ENCODE measurements at regions not wholly inside any gene's neighbourhood (a gene's known extent, or its start where the extent isn't known, plus 50 kb on each side); places are given as distances from the start of the nearest gene placed in this dataset.
"Not testable (repeated sequence)": the region's sequence is repeated elsewhere in the genome, so short reads cannot be mapped to it uniquely, and the experiment has no call there.

- no peak for DNase-seq (ENCODE audit: low read depth)
Measured at GRCh38 chr6:3900744-3901336, 51.7 kb downstream of the FAM50B start.

GRCh38 chr6:3902871-3903648 is 53.9 kb downstream of the FAM50B start:
- DNase-seq (ENCODE audit: low read depth) = no peak

DNA sequence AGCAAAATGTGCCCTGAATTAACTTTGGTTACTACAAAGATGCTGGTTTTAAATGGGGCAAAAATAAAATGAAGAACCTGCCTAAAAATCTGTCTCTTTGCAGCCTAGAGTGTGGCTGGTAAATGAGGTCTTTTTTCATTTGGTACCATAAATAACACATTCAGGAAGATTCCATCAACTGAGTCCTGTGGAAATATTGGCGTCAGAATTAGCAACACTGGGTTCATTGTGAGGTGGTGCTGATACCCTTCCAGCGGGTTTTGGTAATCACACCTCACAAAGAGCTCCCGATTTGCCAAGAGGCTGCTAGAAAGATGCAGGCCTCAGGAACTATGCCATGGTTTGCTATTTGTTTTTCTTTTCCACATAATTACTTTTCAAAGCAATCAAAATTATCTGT is 55.3 kb downstream of the FAM50B start:
- no peak for DNase-seq (ENCODE audit: low read depth)

- DNase-seq (ENCODE audit: low read depth) = no peak
Measured at GRCh38 chr6:3905945-3906845, 57.0 kb downstream of the FAM50B start.

GRCh38 chr6:3906846-3907151 is 57.6 kb downstream of the FAM50B start:
- DNase-seq (ENCODE audit: low read depth) = no peak

- DNase-seq (ENCODE audit: low read depth) = no peak
Measured at GRCh38 chr6:3908223-3908622, 59.0 kb downstream of the FAM50B start.

GRCh38 chr6:3908961-3909360 is 59.8 kb downstream of the FAM50B start:
- no peak for DNase-seq (ENCODE audit: low read depth)

DNA sequence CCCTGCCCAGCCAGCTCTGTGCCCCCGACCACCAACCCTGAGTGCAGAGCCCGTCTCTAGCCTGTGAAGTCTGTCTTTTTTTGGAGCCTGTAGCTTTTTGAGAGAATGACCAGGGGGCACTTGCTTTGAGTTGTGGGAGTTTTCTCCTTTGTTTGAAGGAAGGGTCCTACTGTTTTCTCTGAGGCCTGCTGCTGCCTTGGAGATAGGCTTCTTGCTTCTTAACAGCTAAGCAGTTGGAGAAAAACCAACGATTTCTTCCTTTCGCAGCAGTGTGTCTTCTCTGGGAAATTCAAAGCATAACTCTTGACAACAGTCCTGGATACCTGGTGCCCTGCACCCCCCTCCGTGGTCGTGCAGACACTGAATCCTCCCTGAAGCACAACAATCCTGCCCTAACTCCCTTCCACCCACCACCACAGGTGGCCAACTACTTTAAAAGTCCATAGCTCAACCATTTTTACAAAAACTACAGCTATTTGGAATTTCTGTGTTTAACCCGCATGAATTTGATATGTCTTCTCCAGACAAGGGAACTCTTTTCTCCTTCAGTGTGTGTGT is 61.0 kb downstream of the FAM50B start:
- DNase-seq (ENCODE audit: low read depth) = no peak

GRCh38 chr6:3911130-3911529 is 62.0 kb downstream of the FAM50B start:
- DNase-seq (ENCODE audit: low read depth) = no peak

DNA sequence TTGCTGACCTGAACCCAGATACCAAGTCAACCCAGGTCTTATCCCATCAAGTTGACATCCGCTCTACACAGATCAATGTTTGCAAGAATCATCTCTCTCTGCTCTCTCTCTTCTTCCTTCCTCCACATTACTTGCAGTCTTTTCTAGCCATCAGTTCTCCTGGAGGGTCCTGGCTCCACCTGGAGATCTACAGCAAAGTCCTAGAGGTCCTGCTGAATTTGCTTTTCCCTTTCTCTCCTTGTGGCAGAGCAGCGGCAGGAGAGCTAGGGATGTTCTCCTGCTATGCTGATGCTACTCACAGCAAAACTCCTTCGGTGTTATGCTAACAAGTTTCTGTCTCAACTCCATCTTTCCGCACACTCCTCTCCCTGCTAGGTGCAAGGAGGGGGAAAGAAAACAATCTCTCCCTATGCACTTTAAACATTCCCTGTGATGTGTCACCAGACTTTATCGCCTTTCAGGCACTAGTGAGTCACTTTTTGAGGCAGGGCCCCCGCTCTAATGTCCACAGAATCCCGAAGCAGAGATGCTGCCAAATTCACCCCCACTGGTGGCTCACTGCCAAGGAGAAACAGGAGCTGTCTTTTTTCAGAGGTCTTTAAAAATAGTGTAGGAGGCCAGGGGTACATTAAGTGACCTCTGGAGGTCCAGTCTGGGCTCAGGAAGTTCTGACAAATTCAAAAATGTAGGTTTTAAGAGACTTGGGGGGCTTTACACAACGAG is 62.6 kb downstream of the FAM50B start:
- DNase-seq (ENCODE audit: low read depth) = no peak

DNA sequence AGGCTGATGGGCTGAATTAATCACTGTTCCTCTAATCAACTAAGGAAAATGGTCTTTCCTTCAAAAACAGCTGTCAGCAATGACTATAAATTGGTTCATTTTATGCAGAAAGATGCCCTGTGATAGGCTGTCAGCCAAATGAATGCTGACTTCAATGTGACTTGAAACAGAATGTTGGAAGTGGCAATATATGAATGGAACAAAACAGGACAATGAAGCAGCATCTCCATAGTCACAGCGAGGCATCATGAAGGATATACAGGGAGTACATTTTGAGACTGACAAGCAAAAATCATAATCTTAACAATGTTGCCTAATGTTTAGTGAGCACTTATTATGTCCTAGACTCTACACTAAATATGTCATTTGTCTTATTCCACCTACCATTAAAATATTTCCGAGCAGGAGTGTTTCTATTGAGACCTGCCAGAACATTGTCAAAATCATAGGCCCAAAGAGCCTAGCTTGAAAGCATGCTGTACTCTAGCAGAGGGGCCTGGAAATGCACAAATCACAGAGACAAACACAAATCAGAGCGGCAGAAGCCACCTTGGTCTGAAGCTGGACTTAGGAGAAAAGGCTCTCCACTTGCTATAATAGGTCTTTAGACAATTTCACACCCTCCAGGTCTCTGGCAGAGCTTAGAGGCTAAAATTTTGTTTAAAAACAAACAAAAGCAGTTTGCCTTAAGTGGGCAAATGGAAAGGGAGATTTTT is 63.3 kb downstream of the FAM50B start:
- DNase-seq (ENCODE audit: low read depth) = no peak

- DNase-seq (ENCODE audit: low read depth) = no peak
Measured at GRCh38 chr6:3913077-3913957, 64.1 kb downstream of the FAM50B start.

DNA sequence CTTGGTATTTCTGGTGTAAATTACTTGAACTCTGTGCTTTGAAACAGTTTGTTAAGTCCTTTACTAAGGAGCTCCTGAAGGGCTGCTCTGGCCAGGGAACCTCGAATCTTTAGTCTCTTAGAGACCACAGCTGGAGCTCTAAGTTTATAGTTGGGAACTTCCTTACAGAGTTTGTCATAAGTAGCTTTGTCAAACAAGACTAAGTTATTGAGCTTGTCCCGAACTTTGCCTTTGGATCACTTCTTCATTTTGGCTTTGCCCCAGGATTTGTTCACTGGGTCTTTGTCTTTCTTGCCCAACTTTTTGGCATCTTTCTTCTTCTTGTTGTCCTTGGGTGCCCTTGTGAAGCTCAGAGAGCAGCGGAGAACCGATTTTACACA is 64.8 kb downstream of the FAM50B start:
- DNase-seq (ENCODE audit: low read depth) = no peak

DNA sequence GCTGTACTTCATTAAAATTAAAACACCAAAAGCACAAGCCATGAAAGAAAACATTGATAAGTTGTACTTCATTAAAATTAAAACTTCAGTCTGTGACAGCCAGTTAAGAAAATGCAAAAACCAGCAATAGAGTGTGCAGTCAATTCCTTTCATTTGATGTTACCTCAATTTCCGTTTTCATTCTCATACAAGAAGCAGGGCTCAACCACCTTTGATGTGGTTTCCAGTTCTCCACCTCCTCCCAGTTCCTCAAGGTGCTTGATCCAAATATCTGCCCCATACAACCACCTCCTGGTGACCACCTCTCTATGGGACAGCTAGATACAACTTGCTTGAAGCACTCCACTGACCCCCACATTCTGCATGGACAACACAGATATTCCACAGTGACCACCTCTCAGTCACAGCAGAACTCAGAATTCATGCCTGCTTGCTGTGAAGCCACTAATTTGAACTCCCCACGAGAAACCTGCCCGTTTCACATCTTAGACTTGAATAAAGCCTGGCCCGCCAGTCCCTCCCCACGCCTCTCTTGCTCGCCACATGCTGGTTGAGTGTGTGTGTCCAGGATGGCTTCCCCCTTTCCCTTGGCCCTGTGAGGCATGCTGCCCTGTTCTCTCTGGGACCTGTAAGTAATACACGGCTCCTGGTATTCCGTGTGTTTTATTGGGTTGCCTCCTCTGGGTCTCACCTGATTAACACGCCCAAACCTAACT is 66.1 kb downstream of the FAM50B start:
- DNase-seq (ENCODE audit: low read depth) = no peak

DNA sequence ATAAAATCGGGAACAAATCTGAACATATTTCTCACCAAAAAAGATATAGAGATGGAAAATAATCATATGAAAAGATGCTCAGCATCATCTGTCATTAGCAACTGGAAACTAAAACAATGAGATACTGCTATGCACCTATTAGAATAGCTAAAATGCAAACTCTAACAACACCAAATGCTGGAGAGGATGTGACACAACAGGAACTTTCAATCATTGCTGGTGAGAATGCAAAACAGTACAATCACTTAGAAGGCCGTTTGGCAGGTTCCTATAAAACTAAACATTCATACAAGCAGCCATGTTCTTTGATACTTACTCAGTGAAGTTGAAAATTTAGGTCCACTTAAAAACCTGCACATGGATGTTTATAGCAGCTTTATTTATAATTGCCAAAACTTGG is 67.0 kb downstream of the FAM50B start:
- DNase-seq (ENCODE audit: low read depth) = no peak

GRCh38 chr6:3916749-3917148 is 67.6 kb downstream of the FAM50B start:
- not testable (repeated sequence) for DNase-seq (ENCODE audit: low read depth)

DNA sequence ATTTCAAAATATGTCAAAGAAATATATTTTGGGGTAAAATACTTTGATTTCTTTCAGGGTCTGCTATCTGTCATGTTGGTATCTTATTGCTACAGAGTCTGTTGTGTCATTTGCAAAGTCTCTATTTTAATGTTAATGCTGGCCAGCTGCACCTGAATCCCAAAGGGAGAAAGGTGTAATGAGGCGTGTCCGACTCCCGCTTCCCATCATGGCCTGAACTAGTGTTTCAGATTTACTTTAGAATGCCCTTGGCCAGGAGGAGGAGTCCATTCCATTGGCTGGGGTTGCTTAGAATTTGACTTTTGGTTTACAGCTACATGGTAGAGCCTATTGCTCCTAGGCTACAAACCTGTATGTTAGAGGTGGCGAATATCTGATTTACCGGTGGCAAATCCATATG is 69.3 kb downstream of the FAM50B start:
- no peak for DNase-seq (ENCODE audit: low read depth)

DNA sequence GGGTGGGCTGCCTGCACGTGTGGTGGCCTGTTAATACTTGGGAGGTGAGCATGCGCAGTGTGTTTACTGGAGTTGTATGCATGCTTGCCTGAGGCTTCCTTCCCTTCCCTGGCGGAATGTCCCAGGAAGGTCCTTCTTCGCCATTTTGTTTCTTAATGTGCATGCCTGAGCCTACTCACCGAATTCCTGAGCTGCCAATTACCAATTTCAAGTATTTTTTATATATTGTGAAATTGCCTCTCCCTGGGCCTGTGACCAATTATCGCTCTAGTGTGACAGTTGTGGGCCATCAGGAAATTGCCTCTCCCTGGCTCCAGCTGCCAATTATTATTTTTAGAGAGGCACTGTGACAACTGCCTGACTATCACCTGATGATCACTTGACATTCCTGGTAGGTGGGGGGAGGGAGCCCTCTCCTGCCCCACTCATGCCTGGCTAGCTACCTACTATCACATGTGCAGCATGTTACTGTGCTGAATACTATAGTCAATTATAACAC is 70.0 kb downstream of the FAM50B start:
- no peak for DNase-seq (ENCODE audit: low read depth)

GRCh38 chr6:3919849-3920248 is 70.7 kb downstream of the FAM50B start:
- no peak for DNase-seq (ENCODE audit: low read depth)

- DNase-seq (ENCODE audit: low read depth) = no peak
Measured at GRCh38 chr6:3920321-3920720, 71.1 kb downstream of the FAM50B start.
